GM19238 (cell line): ENCODE measurements at regions not wholly inside any gene's neighbourhood (a gene's known extent, or its start where the extent isn't known, plus 50 kb on each side); places are given as distances from the start of the nearest gene placed in this dataset.
"Not testable (repeated sequence)": the region's sequence is repeated elsewhere in the genome, so short reads cannot be mapped to it uniquely, and the experiment has no call there.

Source experiments
- DNase-seq: peaks from one replicate; pipeline ENCODE4 v3.0.0; 2011; ENCODE audit warnings: low spot score; ENCODE audit not compliant: insufficient read length

- DNase-seq, result no peak
Measured at GRCh38 chr6:7000825-7001777, 106.7 kb upstream of the RREB1 start.

- no peak for DNase-seq
Measured at GRCh38 chr6:7003041-7003440, 104.7 kb upstream of the RREB1 start.

- no peak for DNase-seq
Measured at GRCh38 chr6:7004581-7005297, 103.0 kb upstream of the RREB1 start.

GRCh38 chr6:7006515-7007191 lies 101.1 kb upstream of the RREB1 start:
- DNase-seq, result no peak

GRCh38 chr6:7008451-7008988 lies 99.2 kb upstream of the RREB1 start:
- no peak for DNase-seq

DNA sequence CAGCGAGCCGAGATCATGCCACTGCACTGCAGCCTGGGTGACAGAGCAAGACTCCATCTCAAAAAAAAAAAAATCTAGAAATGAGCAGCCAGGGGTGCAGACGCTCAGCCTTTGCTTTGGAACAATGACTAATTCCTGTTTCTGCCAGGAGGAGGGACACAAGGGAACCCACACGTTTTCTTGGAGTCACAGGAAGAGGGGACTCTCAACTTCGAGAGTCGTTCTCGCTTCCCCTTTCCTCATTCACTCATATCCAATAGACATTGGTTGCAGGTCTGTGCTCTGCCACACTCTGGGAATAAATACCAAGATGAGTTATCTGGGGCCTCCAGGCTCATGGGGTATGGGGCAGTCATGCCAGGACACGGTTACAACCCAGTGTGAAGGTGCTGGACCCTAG lies 91.5 kb upstream of the RREB1 start:
- no peak for DNase-seq

DNA sequence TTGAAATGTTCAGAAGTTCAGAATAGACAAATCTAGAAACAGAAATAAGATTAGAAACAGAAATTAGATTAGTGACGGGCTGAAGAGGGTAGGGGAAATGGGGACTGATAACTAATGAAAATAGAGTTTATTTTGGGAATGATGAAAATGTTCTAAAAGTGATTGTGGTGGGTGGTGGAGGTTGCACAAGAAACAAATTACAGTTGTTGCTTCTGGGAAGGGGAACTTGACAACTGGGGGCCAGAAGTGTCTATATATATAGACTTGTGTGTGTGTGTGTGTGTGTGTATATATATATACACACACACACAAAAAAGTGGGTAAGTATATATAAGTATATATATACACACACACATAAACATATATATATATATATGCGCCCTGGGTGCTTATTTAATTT lies 86.5 kb upstream of the RREB1 start:
- DNase-seq, result no peak

GRCh38 chr6:7025861-7026260 lies 81.9 kb upstream of the RREB1 start:
- no peak for DNase-seq

DNA sequence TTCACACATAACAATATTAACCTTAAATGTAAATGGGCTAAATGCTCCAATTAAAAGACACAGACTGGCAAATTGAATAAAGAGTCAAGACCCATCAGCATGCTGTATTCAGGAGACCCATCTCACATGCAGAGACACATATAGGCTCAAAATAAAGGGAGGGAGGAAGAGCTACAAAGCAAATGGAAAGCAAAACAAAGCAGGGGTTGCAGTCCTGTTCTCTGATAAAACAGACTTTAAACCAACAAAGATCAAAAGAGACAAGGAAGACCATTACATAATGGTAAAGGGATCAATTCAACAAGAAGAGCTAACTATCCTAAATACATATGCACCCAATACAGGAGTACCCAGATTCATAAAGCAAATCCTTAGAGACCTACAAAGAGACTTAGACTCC lies 78.8 kb upstream of the RREB1 start:
- not testable (repeated sequence) for DNase-seq

- DNase-seq, result not testable (repeated sequence)
Measured at GRCh38 chr6:7030968-7031367, 76.8 kb upstream of the RREB1 start.

- no peak for DNase-seq
Measured at GRCh38 chr6:7033202-7033601, 74.6 kb upstream of the RREB1 start.

- DNase-seq, result no peak
Measured at GRCh38 chr6:7034055-7034454, 73.7 kb upstream of the RREB1 start.

DNA sequence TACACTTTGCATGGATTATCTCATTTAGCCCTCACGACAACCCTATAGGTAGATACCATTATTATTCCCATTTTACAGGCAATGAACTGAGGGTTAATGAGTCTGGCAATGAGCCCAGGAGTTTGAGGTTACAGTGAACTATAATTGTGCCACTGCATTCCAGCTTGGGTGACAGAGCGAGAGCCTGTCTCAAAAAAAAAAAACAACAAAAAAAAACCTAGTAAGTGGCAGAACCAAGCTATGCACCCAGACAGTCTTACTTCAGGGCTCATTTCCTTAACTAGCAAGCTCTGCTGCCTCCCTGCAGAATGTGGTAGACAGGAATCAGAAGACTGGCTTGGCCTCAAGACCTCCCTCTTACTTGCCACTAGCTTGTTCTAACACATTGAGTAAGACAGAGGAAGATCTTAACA lies 71.9 kb upstream of the RREB1 start:
- DNase-seq, result no peak

DNA sequence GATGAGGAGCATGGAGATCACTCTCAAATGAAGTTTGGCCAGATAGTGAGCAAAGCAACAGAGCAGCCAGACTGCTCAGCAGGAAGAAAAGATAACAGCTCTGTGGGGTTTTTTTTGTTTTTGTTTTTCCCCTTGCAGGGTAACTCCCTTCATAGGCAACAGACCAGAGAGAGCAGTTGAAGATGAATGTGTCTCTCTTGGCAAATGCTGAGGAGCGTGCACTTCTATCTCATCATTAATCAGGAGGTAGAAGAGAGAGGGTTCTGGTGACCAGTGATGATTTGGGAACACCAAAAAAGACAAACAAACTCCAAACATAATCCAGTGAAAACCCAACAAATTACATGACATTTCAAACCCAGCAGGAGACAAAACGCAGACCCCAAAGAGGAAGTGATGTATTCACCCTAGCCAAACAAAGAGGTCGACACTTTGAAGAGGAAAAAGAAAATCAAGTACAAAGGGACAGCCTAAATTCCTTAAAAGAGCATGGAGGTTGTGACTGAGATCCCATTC lies 66.2 kb upstream of the RREB1 start:
- DNase-seq, result no peak

GRCh38 chr6:7042056-7042653 lies 65.6 kb upstream of the RREB1 start:
- DNase-seq, result no peak

- DNase-seq, result no peak
Measured at GRCh38 chr6:7042654-7043545, 64.9 kb upstream of the RREB1 start.

DNA sequence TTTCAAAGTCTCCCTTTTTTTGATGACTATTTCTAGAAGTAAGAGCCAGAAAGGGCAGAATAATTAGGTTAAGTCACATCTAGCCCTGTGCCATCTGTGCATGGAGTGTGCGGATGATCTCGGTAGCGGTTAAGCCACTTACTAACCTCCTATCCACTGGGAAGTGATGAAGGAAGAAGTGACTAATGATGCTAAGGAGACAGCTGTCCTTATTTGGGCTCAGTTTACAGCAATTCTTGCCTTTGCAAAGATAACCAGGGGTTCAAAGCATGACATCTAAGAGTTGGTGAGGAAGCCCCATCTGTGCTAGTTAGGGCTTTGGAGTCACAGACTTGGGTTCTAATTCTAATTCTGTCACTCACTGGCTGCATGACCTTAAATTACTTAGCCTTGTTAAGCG lies 62.4 kb upstream of the RREB1 start:
- no peak for DNase-seq

DNA sequence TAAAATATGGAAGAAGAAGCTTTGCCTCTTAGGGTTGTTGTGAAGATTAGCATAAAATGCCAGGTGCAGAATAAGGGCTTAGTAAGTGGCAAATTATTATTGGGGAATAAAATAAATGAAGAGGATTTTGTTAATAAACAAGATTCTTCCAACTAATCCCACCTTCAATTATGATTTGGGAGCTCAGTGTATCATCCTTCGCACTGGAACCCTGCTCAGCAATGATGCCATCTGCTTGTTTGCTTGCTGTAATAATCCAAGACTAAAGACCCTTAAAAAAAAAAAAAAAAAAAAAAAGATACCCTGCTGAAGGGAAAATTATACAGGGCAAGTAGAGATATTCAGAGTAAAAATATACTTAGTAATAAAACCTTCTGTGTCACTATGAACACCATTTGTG lies 62.0 kb upstream of the RREB1 start:
- no peak for DNase-seq

- no peak for DNase-seq
Measured at GRCh38 chr6:7047128-7047527, 60.6 kb upstream of the RREB1 start.

DNA sequence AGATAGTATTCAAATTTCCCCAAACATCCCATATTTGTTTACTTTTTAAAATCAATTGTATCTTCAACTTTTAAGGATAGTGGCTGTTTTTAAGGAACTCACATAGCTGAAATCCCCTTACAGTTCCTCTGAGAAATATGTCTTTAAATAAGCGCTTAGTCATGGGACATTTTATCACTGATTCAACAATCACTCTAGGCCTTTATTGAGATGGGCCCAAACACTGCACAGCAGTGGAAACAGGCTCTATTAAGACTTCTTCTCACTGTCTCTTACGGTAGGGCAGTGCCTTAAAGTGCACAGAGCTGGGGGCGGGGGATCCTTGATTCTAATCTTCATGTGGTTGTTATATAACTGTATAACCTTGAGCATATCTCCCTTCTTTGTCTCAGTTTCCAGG lies 59.8 kb upstream of the RREB1 start:
- no peak for DNase-seq
